CD4-positive, alpha-beta T cell treated with Interferon alpha-2 for 1 hour (primary cell): ENCODE measurements at regions not wholly inside any gene's neighbourhood (a gene's known extent, or its start where the extent isn't known, plus 50 kb on each side); places are given as distances from the start of the nearest gene placed in this dataset.
"Not testable (repeated sequence)": the region's sequence is repeated elsewhere in the genome, so short reads cannot be mapped to it uniquely, and the experiment has no call there.

Experiments
- DNase-seq, 2 donors: peaks; one replicate each; pipeline ENCODE4 v3.0.0-alpha.2; 2020 to 2022

DNA sequence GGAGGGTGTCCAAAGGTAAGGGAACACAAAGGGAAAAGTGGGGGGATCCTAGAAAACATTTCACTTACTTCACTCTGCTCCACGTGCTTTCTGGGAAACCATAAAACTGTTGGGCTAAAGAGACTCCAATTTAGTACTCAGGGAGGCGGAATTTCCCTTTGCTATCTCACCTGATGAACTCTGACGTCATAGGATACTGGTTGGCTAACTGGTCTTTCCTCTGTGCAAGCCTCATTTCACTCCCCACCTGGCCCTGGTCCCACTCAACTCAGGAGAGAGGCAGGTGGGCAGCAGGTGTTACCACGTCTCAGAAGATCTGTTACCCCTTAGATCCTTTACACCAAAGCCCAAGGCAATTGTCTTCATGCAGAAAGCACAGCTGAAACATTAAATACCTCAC is 51.8 kb upstream of the PMAIP1 start:
- no peak for DNase-seq

DNA sequence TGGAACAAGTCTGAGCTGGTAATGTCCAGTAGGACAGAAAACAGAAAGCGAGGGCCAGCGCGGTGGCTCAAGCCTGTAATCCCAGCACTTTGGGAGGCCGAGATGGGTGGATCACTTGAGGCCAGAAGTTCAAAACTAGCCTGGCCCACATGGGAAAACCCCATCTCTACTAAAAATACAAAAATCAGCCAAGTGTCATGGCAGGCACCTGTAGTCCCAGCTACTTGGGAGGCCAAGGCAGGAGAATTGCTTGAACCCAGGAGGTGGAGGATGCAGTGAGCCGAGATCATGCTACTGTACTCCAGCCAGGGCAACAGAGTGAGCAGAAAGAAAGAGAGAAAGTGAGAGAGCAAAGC is 52.3 kb upstream of the PMAIP1 start:
- not testable (repeated sequence) for DNase-seq

GRCh38 chr18:59846814-59847490 is 52.8 kb upstream of the PMAIP1 start:
- no peak for DNase-seq

GRCh38 chr18:59842947-59843346 is 56.8 kb upstream of the PMAIP1 start:
- DNase-seq, result no peak

DNA sequence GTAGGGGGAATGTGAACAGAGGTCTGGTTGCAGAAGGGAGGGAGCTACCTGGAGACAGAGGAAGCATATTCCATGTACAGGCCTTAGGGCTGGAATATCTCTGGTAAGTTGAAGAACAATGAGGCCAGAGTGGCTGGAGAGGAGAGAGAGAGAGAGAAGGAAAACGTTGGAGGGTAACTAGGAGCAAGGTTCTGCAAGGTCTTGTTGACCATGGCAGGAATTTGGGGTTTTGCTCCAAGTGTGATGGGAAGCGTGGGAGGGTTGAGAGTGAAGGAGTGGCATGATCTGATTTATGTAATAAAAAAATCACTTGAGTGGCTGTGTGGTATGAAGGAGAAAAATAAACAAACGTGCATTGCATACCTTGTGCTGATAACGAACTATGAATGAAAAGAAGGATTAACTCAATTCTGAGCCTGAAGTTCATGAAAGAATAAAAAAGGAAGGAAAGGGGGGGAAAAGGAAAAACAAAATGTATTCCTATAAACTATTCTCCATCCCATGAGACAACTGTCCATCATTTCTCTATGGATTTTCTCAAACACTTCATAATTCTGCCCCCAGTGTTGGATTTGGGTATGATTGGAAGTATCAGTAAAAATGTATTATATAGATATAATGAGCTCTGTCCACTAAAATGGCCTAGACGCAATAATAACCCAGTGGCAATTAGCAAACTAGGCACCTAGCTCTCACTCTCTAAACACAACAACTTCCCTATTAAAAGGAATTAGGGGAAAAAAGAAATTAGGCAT is 59.7 kb upstream of the PMAIP1 start:
- DNase-seq, result no peak

- no peak for DNase-seq
These were observed 60.5 kb upstream of the PMAIP1 start for GRCh38 chr18:59839246-59839645.

- peak; percentile 55 to 72 for DNase-seq
These were observed 62.2 kb upstream of the PMAIP1 start for GRCh38 chr18:59837586-59837985.

- DNase-seq, result no peak
These were observed 64.0 kb upstream of the PMAIP1 start for GRCh38 chr18:59835605-59836379.

DNA sequence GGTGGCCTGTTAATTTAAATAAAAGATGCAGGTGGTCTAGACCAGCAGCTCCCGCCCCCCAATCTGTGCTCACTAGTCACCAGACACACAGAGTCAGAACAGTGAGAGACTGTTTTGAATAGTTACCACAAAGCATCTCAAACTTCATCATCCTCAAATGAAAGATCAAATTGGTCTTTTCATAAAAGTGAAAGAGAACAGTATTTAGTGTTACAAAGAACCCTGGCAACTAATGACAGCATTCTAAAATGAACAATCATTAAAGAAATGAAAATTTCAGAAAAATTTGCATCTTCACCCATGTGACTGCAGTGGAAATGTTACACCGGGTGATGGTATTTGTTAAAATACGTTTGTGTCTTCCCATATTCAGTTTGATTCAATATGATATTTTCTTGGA is 65.5 kb upstream of the PMAIP1 start:
- no peak for DNase-seq

DNA sequence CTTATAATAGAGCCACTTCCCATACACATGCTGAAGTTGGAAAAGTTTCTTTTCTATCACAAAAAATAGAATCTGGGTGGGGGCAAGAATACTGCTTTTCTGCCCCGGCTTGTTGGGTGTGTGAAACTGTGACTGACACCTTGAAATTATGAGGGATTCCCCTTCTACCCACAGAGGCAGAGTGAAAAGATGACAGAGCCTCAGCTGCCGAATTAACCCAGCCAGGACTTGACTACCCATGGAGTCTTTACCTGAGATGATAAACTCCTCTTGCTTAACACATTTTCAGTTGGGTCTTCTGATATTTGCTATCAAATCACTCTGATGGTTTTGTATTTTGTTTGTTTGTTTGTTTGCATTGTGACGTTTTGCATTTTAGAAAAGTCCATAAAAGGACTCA is 66.0 kb upstream of the PMAIP1 start:
- no peak for DNase-seq

DNA sequence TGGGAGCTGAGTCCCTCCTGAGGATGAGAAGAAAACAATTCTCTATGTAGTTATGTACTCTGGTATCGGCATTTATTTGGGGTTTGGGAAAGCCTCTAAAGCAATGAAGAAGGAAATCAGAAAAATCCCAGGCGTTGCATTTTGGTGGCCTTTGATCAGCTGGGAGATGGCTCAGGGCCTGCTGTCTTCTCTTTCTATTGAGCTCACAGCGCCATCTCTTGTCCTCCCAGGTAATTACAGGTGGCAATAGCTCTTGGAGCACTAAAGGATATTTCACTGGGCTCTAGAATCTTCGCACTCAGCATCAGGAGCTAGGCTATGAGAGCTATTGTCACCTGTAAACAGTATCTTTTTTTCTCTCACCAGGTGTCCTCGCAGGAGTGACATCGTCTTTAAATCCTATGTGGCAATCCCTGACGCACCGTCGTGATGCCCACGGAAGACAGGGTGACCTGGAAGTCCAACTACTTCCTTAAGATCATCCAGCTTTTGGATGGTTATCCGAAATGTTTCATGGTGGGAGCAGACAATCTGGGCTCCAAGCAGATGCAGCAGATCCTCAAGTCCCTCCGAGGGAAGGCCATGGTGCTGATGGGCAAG is 76.1 kb upstream of the PMAIP1 start:
- DNase-seq, result peak in 1 of 2 donors; percentile 40

GRCh38 chr18:59822612-59823550 is 76.9 kb upstream of the PMAIP1 start:
- DNase-seq, result no peak

DNA sequence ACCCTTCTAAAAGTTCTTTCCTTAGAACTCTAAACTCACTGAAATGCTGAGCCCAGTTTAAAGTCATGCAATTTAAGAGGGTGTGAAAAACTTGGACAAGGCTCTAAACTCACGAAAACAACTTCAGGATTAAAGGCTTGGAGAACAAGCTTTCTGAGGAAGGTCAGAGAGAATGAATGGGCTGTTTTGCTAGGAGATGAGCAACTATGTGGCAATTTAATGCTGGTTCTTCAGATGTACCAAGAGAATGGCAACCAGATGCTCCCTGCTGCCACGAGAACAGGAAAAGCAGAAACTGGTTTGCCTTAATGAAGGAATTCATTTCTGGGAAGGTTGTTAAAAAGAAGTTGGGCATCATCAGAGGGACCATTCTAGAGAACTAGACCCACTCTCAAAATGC is 77.8 kb upstream of the PMAIP1 start:
- no peak for DNase-seq

DNA sequence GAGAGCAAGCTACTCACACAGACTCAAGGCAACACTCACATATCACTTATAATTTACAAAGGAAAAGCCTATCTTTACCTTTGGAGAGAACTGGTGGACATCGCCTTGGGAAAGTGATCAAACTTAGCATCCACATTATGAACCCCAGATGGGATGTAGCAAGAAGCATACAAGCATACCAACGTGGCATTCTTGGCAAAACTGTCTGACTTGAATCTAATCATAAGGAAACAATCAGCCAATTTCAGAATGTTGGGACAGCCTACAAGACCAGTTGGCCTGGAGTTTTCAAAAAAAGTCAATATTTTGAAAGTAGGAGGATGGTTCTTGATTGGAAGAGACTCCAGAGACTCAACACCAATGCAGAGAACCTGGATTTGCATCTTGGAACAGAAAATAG is 79.1 kb upstream of the PMAIP1 start:
- no peak for DNase-seq

DNA sequence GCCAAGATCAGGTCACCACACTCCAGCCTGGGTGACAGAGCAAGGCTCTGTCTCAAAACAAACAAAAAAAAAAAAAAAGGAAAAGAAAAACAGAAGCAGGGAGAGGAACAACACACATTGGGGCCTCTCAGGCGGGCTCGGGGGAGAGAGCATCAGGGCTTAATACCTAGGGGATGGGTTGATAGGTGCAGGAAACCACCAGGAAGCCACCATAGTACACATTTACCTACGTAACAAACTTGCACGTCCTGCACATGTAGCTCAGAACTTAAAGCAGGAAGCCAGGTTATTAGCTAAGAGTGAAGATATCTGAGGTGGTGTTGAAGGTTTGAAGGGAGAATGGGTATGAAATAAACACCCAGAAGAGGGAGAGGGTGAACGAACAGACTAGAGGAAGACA is 81.0 kb upstream of the PMAIP1 start:
- DNase-seq, result peak in 1 of 2 donors; percentile 12

DNA sequence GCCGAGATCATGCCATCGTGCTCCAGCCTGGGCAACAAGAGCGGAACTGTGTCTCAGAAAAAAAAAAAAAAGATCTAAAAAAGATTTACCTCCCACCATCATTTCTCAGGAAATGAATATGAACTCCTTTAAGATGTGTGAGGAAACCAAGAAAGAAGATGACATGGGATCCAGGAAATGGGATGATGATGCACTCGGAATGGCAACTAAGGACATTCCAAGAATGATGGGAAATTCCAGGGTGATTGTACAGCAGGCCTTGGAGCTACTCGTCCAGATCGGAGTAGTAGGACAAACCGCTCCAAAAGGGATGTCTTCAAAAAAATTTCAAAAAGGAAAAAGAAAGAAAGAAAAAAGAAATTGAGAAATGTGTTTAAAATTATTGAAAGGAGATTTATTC is 84.9 kb upstream of the PMAIP1 start:
- DNase-seq, result no peak

DNA sequence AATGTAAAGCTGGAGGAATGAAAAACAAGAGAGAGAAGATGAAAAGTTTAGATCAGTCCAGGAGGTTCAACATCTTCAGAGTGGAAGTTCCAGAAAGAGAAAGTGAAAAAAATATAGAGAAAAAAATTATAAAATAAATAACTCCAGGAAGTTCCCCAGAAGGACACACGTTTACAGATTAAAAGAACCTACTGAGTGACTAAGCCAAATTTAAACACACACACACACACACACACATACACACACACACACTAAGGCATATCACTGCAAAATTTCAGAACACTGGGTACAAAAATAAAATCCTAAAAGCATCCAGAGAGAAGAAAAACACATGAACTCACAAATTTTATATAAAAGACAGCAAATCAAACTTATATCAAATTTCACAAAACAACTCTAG is 85.9 kb upstream of the PMAIP1 start:
- DNase-seq, result no peak

DNA sequence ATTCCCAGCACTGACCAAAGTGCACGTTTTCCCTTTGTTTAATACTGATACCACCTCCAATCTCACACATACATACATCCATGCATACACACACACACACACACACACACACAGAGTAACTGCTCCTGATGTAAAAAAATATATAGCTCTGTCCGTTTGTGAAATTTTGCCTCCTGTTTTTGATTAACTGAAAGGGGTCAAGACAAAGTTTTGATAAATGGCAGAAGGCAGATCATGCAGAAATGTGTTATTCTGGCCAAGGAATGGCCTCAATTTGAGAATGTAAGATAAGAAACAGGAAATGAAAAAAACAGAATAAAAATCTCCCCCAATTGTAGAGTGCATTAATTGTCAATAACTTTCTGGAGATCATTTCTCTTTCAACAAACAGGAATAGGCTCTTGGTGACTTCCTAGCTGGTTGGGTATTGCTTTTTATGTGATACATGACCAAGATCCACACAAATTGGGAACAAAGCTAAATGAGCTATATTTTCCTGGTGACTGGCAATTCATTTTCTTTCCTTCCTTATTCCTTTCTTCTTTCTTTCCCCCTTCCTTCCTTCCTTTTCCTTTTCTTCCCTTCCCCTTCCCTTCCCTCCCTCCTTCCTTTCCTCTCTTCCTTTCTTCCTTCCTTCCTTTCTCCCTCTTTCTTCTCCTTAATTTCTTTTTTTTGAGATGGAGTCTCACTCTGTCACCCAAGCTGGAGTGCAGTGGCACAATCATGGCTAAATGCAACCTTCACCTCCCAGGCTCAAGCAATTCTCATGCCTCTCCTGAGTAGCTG is 88.9 kb upstream of the PMAIP1 start:
- DNase-seq, result no peak

DNA sequence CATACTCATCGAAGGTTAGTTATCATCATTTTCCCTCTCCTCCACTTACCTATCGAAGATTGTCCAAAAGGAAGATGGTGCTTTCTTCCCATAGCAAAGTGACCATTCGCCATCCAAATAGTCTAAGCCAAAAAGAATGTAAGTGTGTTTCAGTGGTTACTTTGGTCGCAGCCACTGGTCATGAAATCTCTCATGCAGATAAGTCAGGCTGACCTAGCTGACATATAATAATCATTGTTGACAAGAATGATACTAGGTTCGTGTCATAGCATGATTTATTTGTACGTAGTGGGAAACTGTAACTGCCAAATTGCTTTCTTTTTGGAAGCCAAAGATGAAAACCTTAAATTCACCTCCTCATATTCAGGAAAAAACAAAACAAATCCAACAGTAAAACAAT is 89.6 kb upstream of the PMAIP1 start:
- DNase-seq, result no peak

DNA sequence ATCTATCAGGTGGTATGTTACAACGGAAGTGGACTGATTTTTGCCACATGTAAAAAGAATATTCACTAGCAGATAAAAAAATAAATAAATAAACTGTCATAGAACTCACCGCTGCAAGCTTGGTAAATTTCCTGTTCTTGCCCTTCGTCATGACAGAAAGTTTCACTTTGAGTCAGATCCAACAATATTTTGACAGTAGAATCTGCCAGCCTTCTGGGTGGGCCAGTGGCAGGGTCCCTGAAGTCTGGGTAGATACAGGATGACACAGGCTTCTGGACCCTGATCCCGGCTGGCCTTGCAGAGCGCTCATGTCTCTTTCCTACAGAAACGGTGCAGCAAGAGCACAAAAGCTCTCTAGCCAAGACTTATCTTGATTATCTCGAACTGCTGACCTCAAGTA is 97.8 kb upstream of the PMAIP1 start:
- DNase-seq, result peak in 1 of 2 donors; percentile 14

GRCh38 chr18:59801576-59801975 is 98.2 kb upstream of the PMAIP1 start:
- no peak for DNase-seq

- DNase-seq, result no peak
These were observed 98.9 kb upstream of the PMAIP1 start for GRCh38 chr18:59800897-59801296.
